DOHH2 (cell line): ENCODE measurements at regions not wholly inside any gene's neighbourhood (a gene's known extent, or its start where the extent isn't known, plus 50 kb on each side); places are given as distances from the start of the nearest gene placed in this dataset.

ENCODE experiments used
- CTCF ChIP-seq: fragments of 200-600 bp; sonication (generic); IDR thresholded peaks from one replicate; pipeline ENCODE4 v1.5.1; 2014; ENCODE audit warnings: antibody characterized with exemption, mild to moderate bottlenecking, low read depth, low read length; ENCODE audit not compliant: poor library complexity, severe bottlenecking
- EZH2phosphoT487 ChIP-seq: fragments of 200-600 bp; sonication (generic); IDR thresholded peaks from 2 replicates; pipeline ENCODE4 v1.6.1; 2017; ENCODE audit warnings: borderline replicate concordance, mild to moderate bottlenecking, antibody characterized with exemption, low read length, moderate library complexity, mixed read lengths

GRCh38 chr2:71829008-71829407 lies 318.7 kb downstream of the CYP26B1 start:
- TF ChIP-seq CTCF (no peak), EZH2phosphoT487 (no peak)
